A673 (cell line): ENCODE measurements at regions not wholly inside any gene's neighbourhood (a gene's known extent, or its start where the extent isn't known, plus 50 kb on each side); places are given as distances from the start of the nearest gene placed in this dataset.

Source experiments
- EZH2 ChIP-seq: fragments of 200-600 bp; sonication (generic); IDR thresholded peaks from 2 replicates; pipeline ENCODE4 v1.6.1; 2017; ENCODE audit warnings: borderline replicate concordance, low read depth, mild to moderate bottlenecking, mixed read lengths, antibody characterized with exemption, low read length; ENCODE audit not compliant: poor library complexity, severe bottlenecking
- TF ChIP-seq, protein P1 (sequence below): fragments of 300-800, 200-600 bp; sonication (generic); conservative IDR thresholded peaks from 2 replicates; pipeline ENCODE4 v1.5.1; 2017; ENCODE audit warnings: low read depth, mild to moderate bottlenecking, antibody characterized with exemption, low read length, moderate library complexity, mixed read lengths

DNA sequence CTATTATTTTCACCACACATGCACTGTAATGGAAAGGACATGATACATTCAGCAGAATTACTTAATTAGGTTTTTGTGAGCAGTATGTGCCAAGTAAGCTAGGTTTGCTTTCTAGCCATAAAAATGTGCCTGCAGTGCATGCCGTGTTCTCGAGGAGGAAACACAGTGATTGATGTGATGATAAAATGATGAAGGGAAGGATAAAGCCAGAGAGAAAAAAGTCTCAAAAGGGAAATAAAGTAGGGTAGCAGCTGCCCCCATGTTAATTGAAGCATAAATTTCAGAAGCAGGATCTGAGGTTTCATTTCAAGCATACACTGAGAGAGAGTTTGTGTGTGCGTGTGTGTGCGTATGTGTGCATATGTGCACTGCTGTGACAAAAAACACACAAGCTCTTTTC is 714.2 kb upstream of the C9orf72 start:
- TF ChIP-seq, protein P1, sequence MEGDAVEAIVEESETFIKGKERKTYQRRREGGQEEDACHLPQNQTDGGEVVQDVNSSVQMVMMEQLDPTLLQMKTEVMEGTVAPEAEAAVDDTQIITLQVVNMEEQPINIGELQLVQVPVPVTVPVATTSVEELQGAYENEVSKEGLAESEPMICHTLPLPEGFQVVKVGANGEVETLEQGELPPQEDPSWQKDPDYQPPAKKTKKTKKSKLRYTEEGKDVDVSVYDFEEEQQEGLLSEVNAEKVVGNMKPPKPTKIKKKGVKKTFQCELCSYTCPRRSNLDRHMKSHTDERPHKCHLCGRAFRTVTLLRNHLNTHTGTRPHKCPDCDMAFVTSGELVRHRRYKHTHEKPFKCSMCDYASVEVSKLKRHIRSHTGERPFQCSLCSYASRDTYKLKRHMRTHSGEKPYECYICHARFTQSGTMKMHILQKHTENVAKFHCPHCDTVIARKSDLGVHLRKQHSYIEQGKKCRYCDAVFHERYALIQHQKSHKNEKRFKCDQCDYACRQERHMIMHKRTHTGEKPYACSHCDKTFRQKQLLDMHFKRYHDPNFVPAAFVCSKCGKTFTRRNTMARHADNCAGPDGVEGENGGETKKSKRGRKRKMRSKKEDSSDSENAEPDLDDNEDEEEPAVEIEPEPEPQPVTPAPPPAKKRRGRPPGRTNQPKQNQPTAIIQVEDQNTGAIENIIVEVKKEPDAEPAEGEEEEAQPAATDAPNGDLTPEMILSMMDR: no peak
- TF ChIP-seq EZH2: no peak
